ENCODE measurements at regions not wholly inside any gene's neighbourhood (a gene's known extent, or its start where the extent isn't known, plus 50 kb on each side); places are given as distances from the start of the nearest gene placed in this dataset.

DNA sequence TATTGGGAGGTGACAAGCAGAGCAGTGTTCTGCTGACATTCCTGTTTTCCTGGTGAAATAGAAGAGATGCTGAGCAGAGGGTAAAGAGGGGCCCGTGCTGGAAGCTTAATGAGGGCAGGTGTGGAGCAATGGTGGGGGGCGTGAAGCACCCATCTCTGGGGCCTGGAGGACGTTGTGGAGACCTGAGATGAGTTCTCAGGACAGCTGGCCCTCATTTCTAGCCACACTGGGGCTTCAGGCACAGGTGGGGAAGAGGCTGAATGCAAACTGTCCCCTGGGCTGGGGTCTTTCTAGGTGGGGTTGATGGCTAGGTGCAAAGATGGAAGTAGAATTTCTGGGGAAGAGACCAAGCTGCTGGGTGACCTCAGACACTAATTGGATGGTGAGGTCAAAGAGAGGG is 274.2 kb upstream of the TCERG1L start:
- DNase-seq: no peak

DNA sequence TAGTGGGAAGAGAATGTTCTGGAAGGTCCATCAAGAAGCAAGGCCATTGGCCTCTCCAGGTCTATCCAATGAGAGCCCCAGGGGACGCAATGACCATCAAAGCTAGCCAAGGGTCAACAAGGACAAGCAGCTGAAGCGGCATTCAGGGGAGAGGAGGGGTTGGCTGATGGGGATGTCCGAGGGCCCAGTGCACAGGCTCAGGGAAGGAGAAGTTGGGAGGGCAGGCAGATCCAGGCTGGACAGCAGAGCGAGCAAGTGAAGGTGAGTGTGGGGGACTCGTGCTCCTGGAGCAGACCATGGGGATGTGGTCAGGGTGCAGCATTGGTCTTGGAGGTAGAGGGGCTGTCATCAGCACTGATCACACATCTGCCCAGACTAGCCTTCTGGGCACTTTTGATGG is 275.4 kb upstream of the TCERG1L start:
- no peak for DNase-seq

DNA sequence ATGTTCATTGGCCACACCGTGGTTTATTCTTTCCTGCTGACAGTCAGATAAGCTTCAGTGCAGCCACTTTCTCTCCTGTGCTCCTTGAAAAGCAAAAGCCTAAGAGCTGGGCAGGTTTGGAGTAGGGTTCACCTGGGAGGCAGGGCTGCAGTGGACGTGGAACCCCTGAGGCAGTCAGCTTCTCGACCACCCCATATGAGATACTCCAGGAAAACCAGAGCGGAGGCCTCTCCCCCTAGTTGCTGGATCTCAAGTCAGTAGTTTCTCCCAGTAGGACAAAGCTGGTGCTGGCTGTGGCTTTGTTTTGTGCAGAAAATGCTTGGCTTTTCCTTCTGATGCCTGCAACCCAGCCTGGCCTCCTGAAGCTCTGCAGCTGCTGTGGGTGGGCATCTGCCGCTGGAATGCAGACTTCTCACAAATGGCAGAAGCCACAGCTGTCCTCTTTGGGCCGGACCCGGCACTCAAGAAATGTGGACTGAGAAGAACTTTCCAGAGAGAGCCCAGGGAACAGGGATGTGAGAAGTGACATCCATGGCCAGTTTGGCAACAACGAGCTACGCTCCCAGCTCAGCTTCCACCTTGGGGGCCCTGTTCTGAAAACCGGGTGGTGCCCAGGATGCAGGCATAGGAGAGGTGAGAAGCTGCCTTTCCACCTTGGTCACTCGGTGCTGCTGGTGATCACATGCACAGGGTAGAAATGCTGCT is 276.6 kb upstream of the TCERG1L start:
- no peak for DNase-seq

DNA sequence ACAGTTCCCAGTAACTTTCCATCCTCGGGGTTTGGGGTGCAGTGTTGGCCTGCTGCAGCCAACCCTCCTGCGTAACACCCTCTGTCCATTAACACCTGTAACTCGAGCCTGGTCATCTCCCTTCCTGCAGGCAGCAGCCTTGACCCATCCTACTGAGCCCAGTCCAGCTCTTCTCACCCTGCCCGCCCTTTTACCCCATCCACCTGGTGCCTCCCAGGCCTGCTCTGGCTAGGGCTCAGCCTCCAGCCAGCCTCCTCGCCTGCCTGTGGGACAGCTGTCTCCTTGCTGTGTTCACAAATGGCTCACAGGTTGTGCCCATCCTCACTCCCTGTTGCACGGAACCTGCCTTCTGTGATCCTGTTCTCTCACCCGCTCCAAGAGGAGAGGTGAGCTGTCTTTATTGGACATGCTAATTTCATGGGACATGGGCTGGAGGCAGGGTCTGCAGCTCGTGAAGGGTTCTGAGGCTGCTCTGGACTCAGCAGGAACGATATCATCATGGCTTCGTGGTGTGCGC is 277.2 kb upstream of the TCERG1L start:
- DNase-seq: no peak

DNA sequence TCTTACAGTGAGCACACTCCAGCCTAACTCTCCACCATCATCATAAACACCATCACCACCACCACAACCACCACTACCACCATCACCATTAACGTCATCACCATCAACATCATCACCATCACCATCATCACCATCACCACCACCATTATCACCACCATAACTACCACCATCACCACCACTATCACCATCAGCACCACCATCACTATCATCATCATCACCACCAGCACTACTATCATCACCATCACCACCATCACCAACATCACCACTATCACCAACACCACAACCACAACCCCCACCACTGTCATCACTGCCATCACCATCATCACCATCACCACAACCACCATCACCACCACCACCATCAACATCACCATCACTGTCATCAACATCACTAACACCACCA is 279.0 kb upstream of the TCERG1L start:
- no peak for DNase-seq

DNA sequence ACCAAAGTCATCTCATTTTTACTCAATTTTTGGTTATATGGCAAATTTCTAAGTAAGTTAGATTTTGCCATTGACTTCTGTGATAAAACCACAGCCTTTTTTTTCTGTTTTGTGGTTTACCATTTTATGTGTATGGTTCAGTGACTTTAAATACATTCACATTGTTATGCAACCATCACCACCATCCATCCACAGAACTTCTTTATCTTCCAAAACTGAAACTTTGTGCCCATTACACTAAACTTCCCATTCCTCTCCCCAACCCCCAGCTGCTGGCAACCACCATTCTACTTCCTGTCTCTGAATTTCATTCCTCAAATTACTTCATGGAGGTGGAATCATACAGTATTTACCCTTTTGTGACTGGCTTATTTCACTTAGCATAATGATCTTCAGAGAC is 280.4 kb upstream of the TCERG1L start:
- no peak for DNase-seq

DNA sequence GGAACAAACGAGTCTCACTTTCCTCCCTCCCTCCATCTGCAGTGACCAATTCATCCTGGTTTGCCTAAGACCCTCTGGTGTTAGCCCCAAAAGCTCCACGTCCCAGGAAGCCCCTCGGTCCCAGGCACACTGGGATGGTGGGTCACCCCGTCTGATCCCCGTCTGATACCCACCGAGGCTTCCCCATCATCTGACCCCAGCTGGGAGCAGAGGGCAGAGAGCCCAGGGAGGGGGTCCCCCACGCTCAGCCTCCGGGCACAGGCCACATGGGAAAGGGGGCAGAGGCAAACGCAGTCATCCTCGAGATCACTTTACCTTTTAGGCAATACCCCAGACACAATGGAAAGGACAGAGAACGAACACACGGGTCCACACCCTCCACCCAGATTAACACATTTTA is 291.6 kb upstream of the PPP2R2D start:
- no peak for DNase-seq

DNA sequence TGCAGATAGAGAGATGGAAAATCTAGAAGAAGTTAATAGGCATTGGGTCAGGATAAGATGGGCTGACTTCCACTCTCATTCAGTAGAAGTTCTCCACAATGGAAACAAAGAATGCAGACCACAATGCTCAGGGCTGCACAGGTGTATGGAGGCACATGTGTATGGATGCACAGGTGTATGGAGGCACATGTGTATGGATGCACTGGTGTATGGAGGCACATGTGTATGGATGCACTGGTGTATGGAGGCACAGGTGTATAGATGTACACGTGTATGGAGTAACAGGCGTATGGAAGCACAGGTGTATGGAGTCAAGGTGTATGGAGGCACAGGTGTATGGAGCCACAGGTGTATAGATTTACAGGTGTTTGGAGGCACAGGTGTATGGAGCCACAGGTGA is 285.7 kb upstream of the PPP2R2D start:
- DNase-seq: no peak

DNA sequence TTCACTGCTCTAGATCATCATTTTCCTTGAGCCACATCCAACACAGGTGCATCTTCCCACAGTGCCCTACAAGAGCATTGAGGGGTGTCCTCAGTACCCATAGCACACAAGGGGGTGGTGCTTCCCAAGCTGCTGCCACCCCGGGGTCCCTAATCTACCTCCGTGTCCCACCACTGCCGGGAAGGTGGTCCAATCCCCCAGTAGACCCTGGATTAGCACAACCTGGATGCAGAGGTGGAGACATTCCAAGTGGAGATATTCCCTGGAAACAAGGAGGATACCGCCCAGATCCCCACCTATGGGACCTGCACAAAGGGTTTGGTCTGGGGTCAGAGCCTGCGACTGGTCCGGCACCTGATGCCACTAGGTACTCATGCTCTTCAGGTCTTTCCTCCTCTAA is 284.8 kb upstream of the PPP2R2D start:
- DNase-seq: no peak

DNA sequence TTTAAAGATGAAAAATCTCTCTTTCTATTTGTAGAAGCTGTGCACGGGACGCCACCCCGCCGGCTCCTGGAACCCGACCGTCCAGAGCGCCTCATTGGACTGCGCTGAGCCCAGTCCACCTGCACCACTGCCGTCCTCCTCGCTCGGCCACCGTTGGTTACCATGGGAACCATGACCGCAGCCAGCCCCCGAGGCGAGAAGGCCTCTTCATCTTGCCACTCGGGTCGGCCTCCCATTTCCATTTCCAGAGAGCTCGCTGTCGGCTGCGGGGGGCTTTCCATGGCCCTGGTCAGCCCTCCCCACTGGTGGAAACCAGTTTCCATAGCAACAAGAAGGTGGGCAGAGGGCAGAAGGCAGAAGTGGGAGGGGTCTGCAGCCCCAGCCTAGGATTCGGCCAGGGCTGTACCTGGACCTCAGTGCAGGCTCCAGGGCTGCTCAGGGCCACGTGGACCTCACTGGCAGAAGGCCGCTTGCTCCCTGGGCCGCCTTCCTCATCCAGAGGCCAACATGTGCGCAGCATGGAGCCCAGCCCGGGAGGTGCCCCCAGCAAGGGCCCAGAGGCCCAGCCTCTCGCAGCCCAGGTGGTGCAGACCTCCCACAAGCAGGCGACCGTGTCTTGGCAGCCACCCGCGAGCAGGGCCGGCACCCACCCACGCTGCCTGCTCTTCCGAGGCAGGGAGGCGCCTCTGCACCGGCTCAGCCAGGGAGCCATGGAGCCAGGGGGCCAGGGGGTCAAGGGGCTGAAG is 283.5 kb upstream of the PPP2R2D start:
- DNase-seq: no peak

DNA sequence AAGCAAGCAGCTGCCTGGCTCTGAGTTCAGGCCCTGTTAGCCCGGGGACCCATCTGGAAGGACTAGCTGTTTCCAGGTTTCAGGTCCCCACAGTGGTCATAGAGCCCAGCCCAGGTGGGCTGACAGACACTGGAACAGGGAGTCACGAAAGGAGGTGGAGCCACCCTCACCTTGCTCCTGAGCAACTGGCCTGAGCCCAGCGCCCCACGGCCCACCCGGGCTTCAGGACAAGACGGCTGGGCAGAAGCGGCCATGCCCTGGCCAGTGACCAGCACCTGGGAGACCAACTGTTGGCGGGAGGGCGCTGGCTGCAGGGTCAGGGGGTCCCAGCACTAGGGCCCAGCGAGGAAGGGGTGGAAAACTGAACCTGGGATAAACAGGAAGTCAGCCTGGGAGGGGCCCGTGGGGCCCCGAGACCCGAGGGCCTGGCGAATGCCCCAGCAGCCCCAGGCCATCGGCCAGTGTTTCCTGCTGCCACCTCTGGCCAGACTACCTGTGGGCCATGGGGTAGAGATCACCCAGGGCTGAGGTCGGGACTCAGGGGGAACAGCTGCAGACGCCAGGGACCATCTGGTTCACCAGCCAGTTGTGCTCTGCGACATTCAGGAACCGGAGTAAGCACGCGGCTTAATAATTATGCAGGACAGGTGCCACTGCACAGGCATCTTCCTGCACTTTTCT is 282.1 kb upstream of the PPP2R2D start:
- no peak for DNase-seq

DNA sequence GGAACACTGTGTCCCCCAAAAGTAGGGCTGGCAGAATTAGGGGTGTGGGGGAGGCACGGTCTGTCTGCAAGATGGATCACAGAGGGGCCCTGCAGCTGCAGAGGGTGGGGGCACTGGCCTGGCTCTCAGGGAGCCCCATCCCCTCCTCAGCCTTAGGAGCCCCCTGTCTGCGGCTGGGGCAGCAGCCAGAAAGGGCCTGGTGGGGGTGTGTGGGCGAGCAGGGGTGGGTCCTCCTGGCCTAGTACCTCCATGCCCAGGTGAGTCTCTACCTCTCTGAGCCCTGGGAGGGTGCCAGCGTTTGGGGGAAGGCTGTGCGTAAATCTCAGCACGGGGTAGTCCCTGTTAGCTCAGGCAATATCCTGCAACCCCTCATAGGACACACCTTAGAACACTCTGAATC is 280.5 kb upstream of the PPP2R2D start:
- DNase-seq: no peak

DNA sequence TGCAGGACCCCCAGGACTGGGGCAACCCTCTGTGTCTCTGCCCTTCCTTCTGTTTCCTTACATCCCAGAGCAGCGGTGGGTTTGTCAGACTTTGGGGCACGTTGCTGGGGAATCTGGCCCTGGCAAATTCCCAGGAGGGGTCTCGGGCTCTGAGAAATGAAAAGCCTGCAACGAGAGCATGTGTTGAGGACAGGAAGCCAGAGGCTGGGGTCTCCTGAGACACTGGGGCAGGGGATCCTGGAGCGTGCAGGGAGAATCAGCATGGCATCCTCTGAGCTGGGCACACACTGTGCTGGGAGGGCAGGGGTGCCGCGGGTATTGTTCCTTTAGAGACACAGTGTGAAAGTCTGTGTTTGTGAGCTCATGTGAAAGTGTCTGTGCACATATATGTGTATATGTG is 279.9 kb upstream of the PPP2R2D start:
- DNase-seq: no peak

DNA sequence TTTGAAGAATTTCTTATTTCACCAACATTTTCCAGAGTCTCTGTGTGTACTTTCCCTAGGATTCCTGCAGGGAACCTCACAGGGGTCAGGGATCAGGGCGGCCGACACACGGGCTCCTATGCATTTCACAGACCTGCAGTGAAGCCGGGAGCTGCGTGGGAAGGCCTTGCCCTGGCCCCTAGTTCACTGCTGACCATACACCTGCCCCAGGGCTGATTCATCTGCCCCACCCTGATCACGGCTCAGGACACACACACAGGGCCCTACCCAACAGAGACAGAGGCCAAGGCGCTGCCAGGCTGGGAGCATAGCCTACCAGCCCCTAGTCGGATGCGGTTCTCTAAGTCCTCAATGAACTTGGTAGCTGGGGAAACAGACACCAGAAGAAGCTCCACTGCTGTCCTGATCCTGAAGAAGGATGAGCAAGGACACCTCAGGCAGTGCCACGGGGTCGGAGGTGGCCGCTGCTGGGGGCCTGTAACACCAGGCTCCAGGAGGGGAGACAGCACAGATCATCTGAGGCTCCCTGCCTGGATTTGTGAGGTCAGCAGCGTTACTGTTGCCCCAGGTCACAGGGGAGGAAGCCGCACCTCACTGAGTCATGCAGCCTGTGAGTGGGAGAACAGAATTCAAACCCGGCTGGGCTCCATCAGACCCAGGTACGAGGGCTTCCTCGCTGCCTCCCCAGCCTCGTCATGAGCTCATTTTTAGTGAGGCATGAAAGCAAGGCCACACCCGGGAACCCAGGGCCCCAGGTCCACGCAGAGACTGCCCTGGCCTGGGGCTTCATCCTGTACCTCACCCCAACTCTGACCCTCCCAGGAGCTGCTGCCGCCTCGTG is 278.8 kb upstream of the PPP2R2D start:
- no peak for DNase-seq

DNA sequence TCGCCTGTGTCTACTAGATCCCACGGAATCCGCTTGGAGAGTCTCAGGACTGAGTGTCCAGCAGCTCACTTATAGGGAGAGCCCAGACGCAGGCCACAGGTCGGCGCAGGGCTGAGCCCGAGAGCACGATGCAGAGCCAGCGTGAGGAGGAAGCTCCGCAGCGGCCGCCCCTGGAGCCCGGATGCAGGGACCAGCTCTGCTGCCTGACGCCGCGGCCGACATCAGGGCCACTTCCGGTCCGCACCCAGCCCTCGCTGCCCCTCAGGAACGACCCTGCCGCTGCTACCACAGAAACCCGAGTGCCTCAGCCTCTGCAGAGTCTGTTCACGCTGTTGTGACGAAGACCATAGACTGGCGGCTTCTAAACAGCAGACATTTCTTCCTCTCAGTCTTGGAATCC is 275.8 kb upstream of the PPP2R2D start:
- DNase-seq: no peak

DNA sequence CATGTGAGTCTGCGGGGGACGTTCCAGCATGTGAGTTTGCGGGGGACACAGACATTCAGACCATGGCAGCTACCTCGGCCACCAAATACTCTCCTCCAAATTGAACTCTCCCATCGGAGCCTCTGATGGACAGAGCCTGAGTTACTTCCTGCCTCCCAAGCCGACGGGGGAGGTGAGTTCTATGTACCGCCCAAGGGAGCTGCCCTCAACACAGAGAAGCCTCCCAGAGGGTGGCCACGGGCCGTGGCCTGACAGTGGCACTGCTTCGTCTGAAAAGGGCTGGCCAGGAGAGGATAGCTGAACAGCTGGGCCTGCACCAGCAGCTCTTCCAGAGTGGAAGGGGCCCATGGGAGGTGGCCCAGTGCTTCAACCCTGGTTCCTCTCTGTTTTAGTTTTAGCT is 274.5 kb upstream of the PPP2R2D start:
- DNase-seq: no peak

DNA sequence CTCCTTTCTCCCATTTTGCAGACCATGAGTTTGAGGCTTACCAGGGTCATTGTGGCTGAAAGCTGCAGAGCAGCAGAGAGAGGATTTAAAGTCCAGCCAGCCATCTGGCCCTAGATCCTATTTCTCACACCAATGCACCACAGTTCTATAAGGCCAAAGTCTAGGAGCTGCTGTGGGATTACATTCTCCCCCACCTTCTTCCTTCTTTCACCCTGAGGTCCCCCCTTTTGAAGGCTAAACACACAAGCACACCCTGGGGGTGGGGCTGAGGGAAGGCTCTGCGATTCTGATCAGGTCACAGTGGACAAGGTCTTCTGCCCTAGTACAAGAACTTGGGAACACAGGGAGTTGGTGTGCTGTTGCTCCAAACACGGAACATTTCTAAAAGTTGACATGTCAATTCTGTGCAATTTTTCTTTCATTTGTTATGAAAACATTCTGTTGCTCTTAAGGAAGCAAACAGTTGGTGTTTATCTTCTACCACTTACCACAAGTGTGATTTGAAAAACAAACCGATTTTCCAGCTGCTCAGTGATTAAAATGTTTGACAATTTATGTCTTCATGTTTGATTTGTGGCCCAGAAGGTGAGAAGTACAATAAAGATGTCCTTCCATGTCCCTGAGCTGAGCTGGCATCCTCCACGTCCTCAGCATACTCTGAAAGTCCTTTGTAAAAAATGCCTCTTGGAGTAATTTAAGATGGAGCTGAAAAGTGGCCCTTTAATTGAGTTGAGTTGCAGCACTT is 271.6 kb upstream of the PPP2R2D start:
- DNase-seq: no peak

DNA sequence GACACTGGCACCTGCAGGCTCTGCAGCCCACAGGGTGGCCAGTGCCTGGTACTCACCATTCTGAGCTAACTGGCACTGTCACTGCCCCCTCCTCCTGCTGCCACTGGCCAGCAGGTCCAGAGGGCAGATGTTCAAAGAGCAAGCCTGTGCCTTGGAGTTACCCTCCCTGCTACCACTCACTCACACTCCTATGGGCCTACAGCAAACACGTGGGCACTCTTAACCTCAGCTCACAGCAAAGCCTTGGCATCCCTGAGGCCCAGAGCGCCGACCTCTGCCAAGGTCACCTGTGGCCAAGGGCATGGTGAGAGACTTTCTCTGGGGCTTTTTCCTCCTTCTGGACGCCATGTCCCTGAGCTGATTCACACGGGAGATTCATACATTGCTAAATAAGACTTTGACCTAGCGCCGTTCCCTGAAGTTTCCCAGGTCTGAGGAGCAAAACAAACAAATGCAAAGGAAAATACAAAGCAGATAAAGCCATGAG is 270.0 kb upstream of the PPP2R2D start:
- no peak for DNase-seq

DNA sequence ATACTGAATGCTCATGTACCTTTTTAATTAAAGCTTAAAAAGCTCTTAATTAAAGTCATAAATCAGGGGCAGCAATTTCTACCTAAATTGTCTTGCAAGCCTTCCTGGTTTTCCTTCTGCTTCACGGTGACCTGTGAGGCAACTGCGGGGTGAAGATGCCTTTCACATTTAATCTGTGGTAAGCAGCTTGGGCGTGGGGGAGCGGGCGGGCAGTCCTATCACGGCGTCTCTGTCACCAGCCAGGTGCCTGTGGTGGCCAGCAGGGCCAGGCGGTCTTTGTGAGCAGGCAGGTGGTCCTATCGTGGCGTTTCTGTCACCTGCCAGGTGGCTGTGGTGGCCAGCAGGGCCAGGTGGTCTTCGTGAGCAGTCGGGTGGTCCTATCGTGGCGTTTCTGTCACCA is 269.2 kb upstream of the PPP2R2D start:
- DNase-seq: no peak

DNA sequence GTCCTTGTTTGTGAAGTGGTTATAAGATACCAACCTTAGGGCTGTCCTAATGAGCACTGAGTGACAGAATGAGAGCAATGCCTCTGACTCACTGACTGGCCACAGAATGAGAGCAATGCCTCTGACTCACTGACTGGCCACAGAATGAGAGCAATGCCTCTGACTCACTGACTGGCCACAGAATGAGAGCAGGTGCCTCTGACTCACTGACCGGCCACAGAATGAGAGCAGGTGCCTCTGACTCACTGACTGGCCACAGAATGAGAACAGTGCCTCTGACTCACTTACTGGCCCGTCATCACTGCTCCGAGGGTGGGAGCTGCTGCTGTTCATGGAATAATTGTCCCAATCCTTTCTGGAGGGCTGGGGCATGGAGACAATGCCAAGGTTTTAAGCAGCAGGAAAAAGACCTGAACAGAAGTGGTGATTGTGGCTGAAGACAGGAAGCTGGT is 265.2 kb upstream of the PPP2R2D start:
- no peak for DNase-seq

DNA sequence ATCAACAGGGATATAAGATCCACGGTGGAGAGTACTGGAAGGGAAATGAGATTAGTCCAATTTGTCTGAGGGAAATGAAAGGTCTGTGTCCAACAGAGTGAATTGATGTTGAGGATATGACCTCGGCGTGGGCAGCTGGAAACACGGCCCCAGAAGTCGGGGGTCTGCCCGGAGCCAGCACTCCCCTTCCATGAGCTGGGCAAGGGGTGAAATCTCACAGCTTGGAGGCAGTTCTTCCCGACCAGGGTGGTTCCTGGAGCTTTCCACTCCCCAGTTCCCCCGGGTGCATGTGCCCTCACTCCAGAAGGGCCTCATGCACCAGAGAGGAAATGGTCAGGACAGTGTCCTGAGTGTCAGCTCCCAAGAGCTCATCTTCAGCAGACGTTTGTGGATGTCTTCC is 264.7 kb upstream of the PPP2R2D start:
- no peak for DNase-seq
